ENCODE measurements at regions not wholly inside any gene's neighbourhood (a gene's known extent, or its start where the extent isn't known, plus 50 kb on each side); places are given as distances from the start of the nearest gene placed in this dataset.

DNA sequence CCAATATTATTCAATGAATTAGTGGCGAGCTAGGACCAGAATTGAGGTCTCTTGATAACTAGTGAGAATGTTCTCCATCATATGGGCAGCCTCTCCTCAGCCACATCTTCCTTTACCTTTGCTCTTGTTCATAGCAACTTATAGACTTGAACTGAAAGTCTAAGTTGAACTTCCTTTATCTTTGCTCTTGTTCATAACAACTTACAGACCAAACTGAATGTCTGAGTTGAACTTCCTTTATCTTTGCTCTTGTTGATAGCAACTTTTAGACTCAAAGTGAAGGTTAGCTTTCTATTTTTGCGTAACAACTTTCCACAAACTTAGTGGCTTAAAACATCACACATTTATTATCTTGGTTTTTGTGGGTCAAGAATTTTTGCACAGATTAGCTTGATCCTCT is 146.4 kb upstream of the C9orf72 start (continued):
- TF ChIP-seq, protein P1, sequence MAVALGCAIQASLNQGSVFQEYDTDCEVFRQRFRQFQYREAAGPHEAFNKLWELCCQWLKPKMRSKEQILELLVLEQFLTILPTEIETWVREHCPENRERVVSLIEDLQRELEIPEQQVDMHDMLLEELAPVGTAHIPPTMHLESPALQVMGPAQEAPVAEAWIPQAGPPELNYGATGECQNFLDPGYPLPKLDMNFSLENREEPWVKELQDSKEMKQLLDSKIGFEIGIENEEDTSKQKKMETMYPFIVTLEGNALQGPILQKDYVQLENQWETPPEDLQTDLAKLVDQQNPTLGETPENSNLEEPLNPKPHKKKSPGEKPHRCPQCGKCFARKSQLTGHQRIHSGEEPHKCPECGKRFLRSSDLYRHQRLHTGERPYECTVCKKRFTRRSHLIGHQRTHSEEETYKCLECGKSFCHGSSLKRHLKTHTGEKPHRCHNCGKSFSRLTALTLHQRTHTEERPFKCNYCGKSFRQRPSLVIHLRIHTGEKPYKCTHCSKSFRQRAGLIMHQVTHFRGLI (tag by site-specific recombination; IDR thresholded peaks at IDR 0.05) = no peak
- TF ChIP-seq, protein P2, sequence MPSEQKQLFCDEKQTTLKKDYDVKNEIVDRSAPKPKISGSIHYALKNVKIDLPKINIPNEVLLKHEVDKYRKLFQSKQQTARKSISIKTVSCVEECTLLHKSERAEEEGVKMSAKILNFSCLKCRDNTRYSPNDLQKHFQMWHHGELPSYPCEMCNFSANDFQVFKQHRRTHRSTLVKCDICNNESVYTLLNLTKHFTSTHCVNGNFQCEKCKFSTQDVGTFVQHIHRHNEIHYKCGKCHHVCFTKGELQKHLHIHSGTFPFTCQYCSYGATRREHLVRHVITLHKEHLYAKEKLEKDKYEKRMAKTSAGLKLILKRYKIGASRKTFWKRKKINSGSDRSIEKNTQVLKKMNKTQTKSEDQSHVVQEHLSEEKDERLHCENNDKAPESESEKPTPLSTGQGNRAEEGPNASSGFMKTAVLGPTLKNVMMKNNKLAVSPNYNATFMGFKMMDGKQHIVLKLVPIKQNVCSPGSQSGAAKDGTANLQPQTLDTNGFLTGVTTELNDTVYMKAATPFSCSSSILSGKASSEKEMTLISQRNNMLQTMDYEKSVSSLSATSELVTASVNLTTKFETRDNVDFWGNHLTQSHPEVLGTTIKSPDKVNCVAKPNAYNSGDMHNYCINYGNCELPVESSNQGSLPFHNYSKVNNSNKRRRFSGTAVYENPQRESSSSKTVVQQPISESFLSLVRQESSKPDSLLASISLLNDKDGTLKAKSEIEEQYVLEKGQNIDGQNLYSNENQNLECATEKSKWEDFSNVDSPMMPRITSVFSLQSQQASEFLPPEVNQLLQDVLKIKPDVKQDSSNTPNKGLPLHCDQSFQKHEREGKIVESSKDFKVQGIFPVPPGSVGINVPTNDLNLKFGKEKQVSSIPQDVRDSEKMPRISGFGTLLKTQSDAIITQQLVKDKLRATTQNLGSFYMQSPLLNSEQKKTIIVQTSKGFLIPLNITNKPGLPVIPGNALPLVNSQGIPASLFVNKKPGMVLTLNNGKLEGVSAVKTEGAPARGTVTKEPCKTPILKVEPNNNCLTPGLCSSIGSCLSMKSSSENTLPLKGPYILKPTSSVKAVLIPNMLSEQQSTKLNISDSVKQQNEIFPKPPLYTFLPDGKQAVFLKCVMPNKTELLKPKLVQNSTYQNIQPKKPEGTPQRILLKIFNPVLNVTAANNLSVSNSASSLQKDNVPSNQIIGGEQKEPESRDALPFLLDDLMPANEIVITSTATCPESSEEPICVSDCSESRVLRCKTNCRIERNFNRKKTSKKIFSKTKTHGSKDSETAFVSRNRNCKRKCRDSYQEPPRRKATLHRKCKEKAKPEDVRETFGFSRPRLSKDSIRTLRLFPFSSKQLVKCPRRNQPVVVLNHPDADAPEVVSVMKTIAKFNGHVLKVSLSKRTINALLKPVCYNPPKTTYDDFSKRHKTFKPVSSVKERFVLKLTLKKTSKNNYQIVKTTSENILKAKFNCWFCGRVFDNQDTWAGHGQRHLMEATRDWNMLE (tag by site-specific recombination; conservative IDR thresholded peaks at IDR 0.05; ENCODE audit: low read depth) = no peak
- TF ChIP-seq ZNF585B (tag by site-specific recombination; IDR thresholded peaks at IDR 0.05) (no peak), RBAK (tag by site-specific recombination; IDR thresholded peaks at IDR 0.05) (no peak), ZBTB20 (tag by site-specific recombination; IDR thresholded peaks at IDR 0.05) (no peak), ZNF521 (tag by site-specific recombination; IDR thresholded peaks at IDR 0.05) (no peak)
- TF ChIP-seq, protein P3, sequence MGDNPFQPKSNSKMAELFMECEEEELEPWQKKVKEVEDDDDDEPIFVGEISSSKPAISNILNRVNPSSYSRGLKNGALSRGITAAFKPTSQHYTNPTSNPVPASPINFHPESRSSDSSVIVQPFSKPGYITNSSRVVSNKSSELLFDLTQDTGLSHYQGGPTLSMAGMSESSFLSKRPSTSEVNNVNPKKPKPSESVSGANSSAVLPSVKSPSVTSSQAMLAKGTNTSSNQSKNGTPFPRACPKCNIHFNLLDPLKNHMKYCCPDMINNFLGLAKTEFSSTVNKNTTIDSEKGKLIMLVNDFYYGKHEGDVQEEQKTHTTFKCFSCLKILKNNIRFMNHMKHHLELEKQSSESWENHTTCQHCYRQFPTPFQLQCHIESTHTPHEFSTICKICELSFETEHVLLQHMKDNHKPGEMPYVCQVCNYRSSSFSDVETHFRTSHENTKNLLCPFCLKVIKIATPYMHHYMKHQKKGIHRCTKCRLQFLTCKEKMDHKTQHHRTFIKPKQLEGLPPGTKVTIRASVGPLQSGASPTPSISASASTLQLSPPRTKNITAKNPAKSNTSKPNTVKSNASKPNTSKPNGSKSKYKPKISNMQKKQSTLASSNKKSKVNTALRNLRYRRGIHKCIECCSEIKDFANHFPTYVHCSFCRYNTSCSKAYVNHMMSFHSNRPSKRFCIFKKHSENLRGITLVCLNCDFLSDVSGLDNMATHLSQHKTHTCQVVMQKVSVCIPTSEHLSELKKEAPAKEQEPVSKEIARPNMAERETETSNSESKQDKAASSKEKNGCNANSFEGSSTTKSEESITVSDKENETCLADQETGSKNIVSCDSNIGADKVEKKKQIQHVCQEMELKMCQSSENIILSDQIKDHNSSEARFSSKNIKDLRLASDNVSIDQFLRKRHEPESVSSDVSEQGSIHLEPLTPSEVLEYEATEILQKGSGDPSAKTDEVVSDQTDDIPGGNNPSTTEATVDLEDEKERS (tag by site-specific recombination; IDR thresholded peaks at IDR 0.05) = no peak
- TF ChIP-seq, protein P4, sequence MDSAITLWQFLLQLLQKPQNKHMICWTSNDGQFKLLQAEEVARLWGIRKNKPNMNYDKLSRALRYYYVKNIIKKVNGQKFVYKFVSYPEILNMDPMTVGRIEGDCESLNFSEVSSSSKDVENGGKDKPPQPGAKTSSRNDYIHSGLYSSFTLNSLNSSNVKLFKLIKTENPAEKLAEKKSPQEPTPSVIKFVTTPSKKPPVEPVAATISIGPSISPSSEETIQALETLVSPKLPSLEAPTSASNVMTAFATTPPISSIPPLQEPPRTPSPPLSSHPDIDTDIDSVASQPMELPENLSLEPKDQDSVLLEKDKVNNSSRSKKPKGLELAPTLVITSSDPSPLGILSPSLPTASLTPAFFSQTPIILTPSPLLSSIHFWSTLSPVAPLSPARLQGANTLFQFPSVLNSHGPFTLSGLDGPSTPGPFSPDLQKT (IDR thresholded peaks at IDR 0.05; ENCODE audit: borderline replicate concordance, low read depth, low read length) = no peak
- TF ChIP-seq, protein P5, sequence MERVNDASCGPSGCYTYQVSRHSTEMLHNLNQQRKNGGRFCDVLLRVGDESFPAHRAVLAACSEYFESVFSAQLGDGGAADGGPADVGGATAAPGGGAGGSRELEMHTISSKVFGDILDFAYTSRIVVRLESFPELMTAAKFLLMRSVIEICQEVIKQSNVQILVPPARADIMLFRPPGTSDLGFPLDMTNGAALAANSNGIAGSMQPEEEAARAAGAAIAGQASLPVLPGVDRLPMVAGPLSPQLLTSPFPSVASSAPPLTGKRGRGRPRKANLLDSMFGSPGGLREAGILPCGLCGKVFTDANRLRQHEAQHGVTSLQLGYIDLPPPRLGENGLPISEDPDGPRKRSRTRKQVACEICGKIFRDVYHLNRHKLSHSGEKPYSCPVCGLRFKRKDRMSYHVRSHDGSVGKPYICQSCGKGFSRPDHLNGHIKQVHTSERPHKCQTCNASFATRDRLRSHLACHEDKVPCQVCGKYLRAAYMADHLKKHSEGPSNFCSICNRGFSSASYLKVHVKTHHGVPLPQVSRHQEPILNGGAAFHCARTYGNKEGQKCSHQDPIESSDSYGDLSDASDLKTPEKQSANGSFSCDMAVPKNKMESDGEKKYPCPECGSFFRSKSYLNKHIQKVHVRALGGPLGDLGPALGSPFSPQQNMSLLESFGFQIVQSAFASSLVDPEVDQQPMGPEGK (tag by site-specific recombination; IDR thresholded peaks at IDR 0.05) = no peak

DNA sequence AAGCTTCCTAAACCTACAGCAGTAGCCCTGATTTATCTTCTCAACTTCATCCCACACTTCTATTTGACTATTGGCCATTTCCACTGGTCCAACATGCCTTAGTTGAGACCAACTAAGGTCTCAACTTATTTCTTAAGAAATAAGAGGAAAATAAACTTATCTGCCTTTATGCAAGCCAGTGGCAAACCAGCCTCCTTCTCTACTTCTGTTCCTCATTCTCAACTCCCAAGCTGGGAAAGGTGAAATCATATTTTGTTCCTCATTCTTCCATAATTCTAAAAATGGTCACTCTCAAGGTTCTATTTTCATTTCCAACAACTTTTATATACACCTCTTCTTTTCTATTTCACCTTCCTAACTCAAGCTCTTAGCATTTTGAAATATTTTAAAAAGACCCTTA is 149.6 kb upstream of the C9orf72 start:
- H3K27ac ChIP-seq (ENCODE audit: extremely low read depth, low read depth, low read length) = no peak overlapping the region
- TF ChIP-seq ZNF140 (tag by site-specific recombination; IDR thresholded peaks at IDR 0.05) (no peak), GLI4 (tag by site-specific recombination; IDR thresholded peaks at IDR 0.05) (no peak), BCL11A (tag by site-specific recombination; IDR thresholded peaks at IDR 0.05; ENCODE audit: low read depth) (no peak)
- TF ChIP-seq, protein P6, sequence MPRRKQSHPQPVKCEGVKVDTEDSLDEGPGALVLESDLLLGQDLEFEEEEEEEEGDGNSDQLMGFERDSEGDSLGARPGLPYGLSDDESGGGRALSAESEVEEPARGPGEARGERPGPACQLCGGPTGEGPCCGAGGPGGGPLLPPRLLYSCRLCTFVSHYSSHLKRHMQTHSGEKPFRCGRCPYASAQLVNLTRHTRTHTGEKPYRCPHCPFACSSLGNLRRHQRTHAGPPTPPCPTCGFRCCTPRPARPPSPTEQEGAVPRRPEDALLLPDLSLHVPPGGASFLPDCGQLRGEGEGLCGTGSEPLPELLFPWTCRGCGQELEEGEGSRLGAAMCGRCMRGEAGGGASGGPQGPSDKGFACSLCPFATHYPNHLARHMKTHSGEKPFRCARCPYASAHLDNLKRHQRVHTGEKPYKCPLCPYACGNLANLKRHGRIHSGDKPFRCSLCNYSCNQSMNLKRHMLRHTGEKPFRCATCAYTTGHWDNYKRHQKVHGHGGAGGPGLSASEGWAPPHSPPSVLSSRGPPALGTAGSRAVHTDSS (tag by site-specific recombination; IDR thresholded peaks at IDR 0.05) = no peak
- ChIA-PET POLR2A (no interaction called here), CTCF (interaction anchor here (1.1 kb wide), 2 partner anchors 8 to 390 kb away, joined by 3 to 5 read pairs; no protein-coding TSS in a partner anchor)
- no peaks in the 10 kb centered on the region for H3K4me1 ChIP-seq (ENCODE audit: control insufficient read depth, insufficient read depth, low read length)
- H3K4me3 ChIP-seq (ENCODE audit: low read depth, low read length) = no peak overlapping the region
- no peaks in the 10 kb centered on the region for H3K9me3 ChIP-seq (ENCODE audit: control insufficient read depth, insufficient read depth, low read depth, low read length)
- H3K36me3 ChIP-seq (ENCODE audit: control insufficient read depth in 2 of 2, insufficient read depth in 1 of 2, low read length in 2 of 2) = no peaks in the 10 kb centered on the region

Measured in HEK293 (cell line).